Activated naive CD4-positive, alpha-beta T cell (primary cell): ENCODE measurements at regions not wholly inside any gene's neighbourhood (a gene's known extent, or its start where the extent isn't known, plus 50 kb on each side); places are given as distances from the start of the nearest gene placed in this dataset.

Source experiments
- DNase-seq, 4 experiments: peaks; one replicate each; lab custom pipeline; 2025; lab: John Stamatoyannopoulos, UW

- DNase-seq, result no peak
Measured at GRCh38 chr7:41878309-41879295, 175.7 kb upstream of the INHBA start.

GRCh38 chr7:41877118-41877517, 174.2 kb upstream of the INHBA start:
- no peak for DNase-seq

GRCh38 chr7:41875513-41875912, 172.6 kb upstream of the INHBA start:
- no peak for DNase-seq

- DNase-seq, result no peak
Measured at GRCh38 chr7:41874201-41874785, 171.4 kb upstream of the INHBA start.

- DNase-seq, result no peak
Measured at GRCh38 chr7:41873741-41874140, 170.9 kb upstream of the INHBA start.

GRCh38 chr7:41872966-41873365, 170.1 kb upstream of the INHBA start:
- DNase-seq, result no peak

GRCh38 chr7:41870461-41871138, 167.7 kb upstream of the INHBA start:
- no peak for DNase-seq

- DNase-seq, result no peak
Measured at GRCh38 chr7:41869997-41870396, 167.1 kb upstream of the INHBA start.

GRCh38 chr7:41869596-41869995, 166.7 kb upstream of the INHBA start:
- no peak for DNase-seq

- no peak for DNase-seq
Measured at GRCh38 chr7:41869091-41869490, 166.2 kb upstream of the INHBA start.

GRCh38 chr7:41867639-41868280, 164.9 kb upstream of the INHBA start:
- no peak for DNase-seq

GRCh38 chr7:41862261-41862660, 159.4 kb upstream of the INHBA start:
- DNase-seq, result no peak

- DNase-seq, result no peak
Measured at GRCh38 chr7:41861642-41862041, 158.8 kb upstream of the INHBA start.

GRCh38 chr7:41858201-41858600, 155.3 kb upstream of the INHBA start:
- no peak for DNase-seq

GRCh38 chr7:41855798-41856197, 152.9 kb upstream of the INHBA start:
- no peak for DNase-seq

GRCh38 chr7:41847606-41848005, 144.7 kb upstream of the INHBA start:
- DNase-seq, result no peak

GRCh38 chr7:41847151-41847550, 144.3 kb upstream of the INHBA start:
- no peak for DNase-seq

GRCh38 chr7:41842956-41843355, 140.1 kb upstream of the INHBA start:
- DNase-seq, result no peak

GRCh38 chr7:41837916-41838315, 135.0 kb upstream of the INHBA start:
- no peak for DNase-seq

GRCh38 chr7:41835976-41836530, 133.2 kb upstream of the INHBA start:
- no peak for DNase-seq

- no peak for DNase-seq
Measured at GRCh38 chr7:41834805-41835694, 132.2 kb upstream of the INHBA start.
